Breast epithelium (tissue), 3 donors: ENCODE measurements at regions not wholly inside any gene's neighbourhood (a gene's known extent, or its start where the extent isn't known, plus 50 kb on each side); places are given as distances from the start of the nearest gene placed in this dataset.

Source experiments
- POLR2A ChIP-seq: fragments of 450-650 bp; IDR thresholded peaks from one replicate; pipeline ENCODE4 v1.6.1; 2016; ENCODE audit warnings: antibody characterized with exemption, mild to moderate bottlenecking, moderate library complexity
- POLR2AphosphoS5 ChIP-seq, 3 donors: sonication (generic); formaldehyde crosslinking; IDR thresholded peaks; one replicate each; pipeline ENCODE4 v1.6.1; 2017; ENCODE audit warnings: antibody characterized with exemption in 3 of 3
- TF ChIP-seq, protein P1 (sequence below), 3 donors: fragments of 450-650 bp; IDR thresholded peaks; one replicate each; pipeline ENCODE4 v1.5.1; 2016 to 2017; ENCODE audit warnings: antibody characterized with exemption in 3 of 3, mild to moderate bottlenecking in 3 of 3, moderate library complexity in 3 of 3

DNA sequence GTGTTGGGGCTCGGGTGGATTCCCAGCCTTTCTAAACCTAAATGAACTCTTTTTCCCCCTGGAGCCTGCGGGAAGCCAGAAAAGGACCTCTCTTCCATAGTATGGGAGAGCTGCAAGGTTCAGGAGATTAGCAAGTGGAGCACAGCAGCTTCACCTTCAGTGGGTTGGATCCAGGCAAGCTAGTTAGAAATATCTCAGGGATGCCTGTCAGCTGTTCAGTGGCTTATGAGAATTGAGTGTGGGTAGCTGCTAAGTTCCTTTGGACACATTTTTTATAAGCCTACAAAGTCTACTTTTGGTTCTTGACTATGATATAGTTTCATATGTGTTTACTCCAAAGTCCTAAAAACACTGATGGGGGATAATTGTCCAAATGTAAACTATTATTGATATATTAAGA is 642.1 kb downstream of the EPM2A start:
- TF ChIP-seq POLR2A (no peak), POLR2AphosphoS5 (IDR thresholded peaks at IDR 0.05) (no peak)
- TF ChIP-seq, protein P1, sequence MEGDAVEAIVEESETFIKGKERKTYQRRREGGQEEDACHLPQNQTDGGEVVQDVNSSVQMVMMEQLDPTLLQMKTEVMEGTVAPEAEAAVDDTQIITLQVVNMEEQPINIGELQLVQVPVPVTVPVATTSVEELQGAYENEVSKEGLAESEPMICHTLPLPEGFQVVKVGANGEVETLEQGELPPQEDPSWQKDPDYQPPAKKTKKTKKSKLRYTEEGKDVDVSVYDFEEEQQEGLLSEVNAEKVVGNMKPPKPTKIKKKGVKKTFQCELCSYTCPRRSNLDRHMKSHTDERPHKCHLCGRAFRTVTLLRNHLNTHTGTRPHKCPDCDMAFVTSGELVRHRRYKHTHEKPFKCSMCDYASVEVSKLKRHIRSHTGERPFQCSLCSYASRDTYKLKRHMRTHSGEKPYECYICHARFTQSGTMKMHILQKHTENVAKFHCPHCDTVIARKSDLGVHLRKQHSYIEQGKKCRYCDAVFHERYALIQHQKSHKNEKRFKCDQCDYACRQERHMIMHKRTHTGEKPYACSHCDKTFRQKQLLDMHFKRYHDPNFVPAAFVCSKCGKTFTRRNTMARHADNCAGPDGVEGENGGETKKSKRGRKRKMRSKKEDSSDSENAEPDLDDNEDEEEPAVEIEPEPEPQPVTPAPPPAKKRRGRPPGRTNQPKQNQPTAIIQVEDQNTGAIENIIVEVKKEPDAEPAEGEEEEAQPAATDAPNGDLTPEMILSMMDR (IDR thresholded peaks at IDR 0.05), result no peak
